H9 (cell line): ENCODE measurements at regions not wholly inside any gene's neighbourhood (a gene's known extent, or its start where the extent isn't known, plus 50 kb on each side); places are given as distances from the start of the nearest gene placed in this dataset.

Source experiments
- DNase-seq: peaks from one replicate; pipeline ENCODE4 v3.0.0-alpha.2; 2017
- H2AFZ ChIP-seq: one replicate; pipeline ENCODE4 v1.6.1; 2013; ENCODE audit warnings: mild to moderate bottlenecking, low read length, control low read depth, moderate library complexity
- H2AK5ac ChIP-seq: 2 replicates; pipeline ENCODE4 v1.6.1; 2013; ENCODE audit warnings: low read length, control low read depth, mixed read lengths; ENCODE audit not compliant: insufficient read length
- H2BK120ac ChIP-seq: one replicate; pipeline ENCODE4 v1.6.1; 2013; ENCODE audit warnings: low read depth, mild to moderate bottlenecking, low read length, control low read depth, inconsistent platforms; ENCODE audit not compliant: poor library complexity, severe bottlenecking
- H2BK12ac ChIP-seq: 2 replicates; pipeline ENCODE4 v1.6.1; 2013; ENCODE audit warnings: low read length, control low read depth, mixed read lengths, low read depth; ENCODE audit not compliant: insufficient read length
- H2BK15ac ChIP-seq: 2 replicates; pipeline ENCODE4 v1.6.1; 2013; ENCODE audit warnings: low read depth, low read length, control low read depth
- H2BK20ac ChIP-seq: one replicate; pipeline ENCODE4 v1.6.1; 2013; ENCODE audit warnings: low read depth, mild to moderate bottlenecking, low read length, control low read depth, inconsistent platforms; ENCODE audit not compliant: poor library complexity, severe bottlenecking
- H2BK5ac ChIP-seq: 2 replicates; pipeline ENCODE4 v1.6.1; 2013; ENCODE audit warnings: low read length, control low read depth, mixed read lengths; ENCODE audit not compliant: insufficient read length
- H3K14ac ChIP-seq: 2 replicates; pipeline ENCODE4 v1.6.1; 2013; ENCODE audit warnings: low read length, control low read depth; ENCODE audit not compliant: insufficient read depth
- H3K18ac ChIP-seq: 2 replicates; pipeline ENCODE4 v1.6.1; 2013; ENCODE audit warnings: low read depth, mild to moderate bottlenecking, mixed read lengths, low read length, control low read depth; ENCODE audit not compliant: insufficient read length
- H3K23ac ChIP-seq: 2 replicates; pipeline ENCODE4 v1.6.1; 2013; ENCODE audit warnings: low read length, control low read depth, mixed read lengths, low read depth; ENCODE audit not compliant: insufficient read length
- H3K23me2 ChIP-seq: 2 replicates; pipeline ENCODE4 v1.6.1; 2013; ENCODE audit warnings: low read depth, mild to moderate bottlenecking, mixed read lengths, low read length, control low read depth; ENCODE audit not compliant: insufficient read length, poor library complexity, severe bottlenecking
- H3K27ac ChIP-seq: 2 replicates; pipeline ENCODE4 v1.5.1; 2013; ENCODE audit warnings: low read length, control low read depth, mixed read lengths, low read depth; ENCODE audit not compliant: insufficient read length
- H3K27me3 ChIP-seq: 2 replicates; pipeline ENCODE4 v1.6.1; 2013; ENCODE audit warnings: low read length, control low read depth, inconsistent platforms; ENCODE audit not compliant: insufficient read depth
- H3K4ac ChIP-seq: 2 replicates; pipeline ENCODE4 v1.6.1; 2013; ENCODE audit warnings: low read depth, mild to moderate bottlenecking, control low read depth, inconsistent platforms, low read length, moderate library complexity
- H3K4me1 ChIP-seq: 2 replicates; pipeline ENCODE4 v1.6.1; 2013; ENCODE audit warnings: low read length, control low read depth, inconsistent platforms; ENCODE audit not compliant: insufficient read depth
- H3K4me2 ChIP-seq: 2 replicates; pipeline ENCODE4 v1.6.1; 2013; ENCODE audit warnings: low read length, control low read depth, mixed read lengths; ENCODE audit not compliant: insufficient read length, insufficient read depth
- H3K56ac ChIP-seq: 2 replicates; pipeline ENCODE4 v1.6.1; 2013; ENCODE audit warnings: low read depth, mild to moderate bottlenecking, mixed read lengths, low read length, control low read depth; ENCODE audit not compliant: insufficient read length
- H3K79me1 ChIP-seq: 2 replicates; pipeline ENCODE4 v1.6.1; 2013; ENCODE audit warnings: low read depth, mild to moderate bottlenecking, moderate library complexity, low read length, control low read depth, inconsistent platforms; ENCODE audit not compliant: insufficient read depth, poor library complexity, severe bottlenecking
- H3K79me2 ChIP-seq: 2 replicates; pipeline ENCODE4 v1.6.1; 2013; ENCODE audit warnings: low read length, control low read depth, inconsistent platforms; ENCODE audit not compliant: insufficient read depth
- H3K9ac ChIP-seq: 2 replicates; pipeline ENCODE4 v1.6.1; 2013; ENCODE audit warnings: low read length, control low read depth, mixed read lengths; ENCODE audit not compliant: insufficient read length; ENCODE audit errors: extremely low read depth
- H3K9me3 ChIP-seq: one replicate; pipeline ENCODE4 v1.6.1; 2013; ENCODE audit warnings: low read depth, low read length, inconsistent platforms; ENCODE audit not compliant: control insufficient read depth
- H3T11ph ChIP-seq: one replicate; pipeline ENCODE4 v1.6.1; 2013; ENCODE audit warnings: mild to moderate bottlenecking, low read length, control low read depth, inconsistent platforms
- H4K20me1 ChIP-seq: one replicate; pipeline ENCODE4 v1.6.1; 2013; ENCODE audit not compliant: control insufficient read depth, insufficient read length, insufficient read depth
- H4K5ac ChIP-seq: 2 replicates; pipeline ENCODE4 v1.6.1; 2013; ENCODE audit warnings: low read depth, mild to moderate bottlenecking, mixed read lengths, low read length, control low read depth; ENCODE audit not compliant: insufficient read length
- H4K8ac ChIP-seq: replicated peaks from 2 replicates; pipeline ENCODE4 v1.6.1; 2013; ENCODE audit warnings: low read length, control low read depth, mixed read lengths, low read depth; ENCODE audit not compliant: insufficient read length
- H4K91ac ChIP-seq: 2 replicates; pipeline ENCODE4 v1.6.1; 2013; ENCODE audit warnings: low read depth, mild to moderate bottlenecking, moderate library complexity, mixed read lengths, low read length, control low read depth; ENCODE audit not compliant: insufficient read length
- H3K27ac Mint-ChIP-seq, 3 experiments: 2 replicates in 2 of 3; 3 replicates in 1 of 3; pipeline ENCODE4 v1.8.0; 2020 to 2021; ENCODE audit warnings: mixed read lengths in 3 of 3, mild to moderate bottlenecking in 1 of 3, moderate library complexity in 1 of 3
- H3K27me3 Mint-ChIP-seq: 2 replicates; pipeline ENCODE4 v1.8.0; 2021; ENCODE audit warnings: low read depth, mild to moderate bottlenecking, moderate library complexity, mixed read lengths
- H3K36me3 Mint-ChIP-seq, 3 experiments: 2 replicates in 2 of 3; 3 replicates in 1 of 3; pipeline ENCODE4 v1.8.0; 2020 to 2021; ENCODE audit warnings: low read depth in 3 of 3, mixed read lengths in 3 of 3; ENCODE audit not compliant: insufficient read depth in 1 of 3
- H3K4me1 Mint-ChIP-seq, 2 experiments: 2 replicates each; pipeline ENCODE4 v1.8.0; 2020; ENCODE audit warnings: mixed read lengths in 2 of 2
- H3K4me3 Mint-ChIP-seq, 2 experiments: 2 replicates in 1 of 2; 3 replicates in 1 of 2; pipeline ENCODE4 v1.8.0; 2020 to 2021; ENCODE audit warnings: mild to moderate bottlenecking in 2 of 2, mixed read lengths in 2 of 2, moderate library complexity in 1 of 2
- H3K9me3 Mint-ChIP-seq, 2 experiments: 2 replicates in 1 of 2; 3 replicates in 1 of 2; pipeline ENCODE4 v1.8.0; 2020; ENCODE audit warnings: mild to moderate bottlenecking in 2 of 2, mixed read lengths in 2 of 2, moderate library complexity in 1 of 2
- WGBS: extraction: QIAGEN DNeasy Blood & Tissue Kit; methylation state at CpG from one replicate; pipeline ENCODE4 v1.1.7; 2013; ENCODE audit warnings: missing lambda C conversion rate, low lambda C conversion rate, mixed read lengths; ENCODE audit not compliant: insufficient read length; ENCODE audit errors: extremely low coverage; 5-methylcytosine and 5-hydroxymethylcytosine counted together
- TF ChIP-seq, protein P1 (sequence below): fragments of 200-600 bp; sonication (generic); conservative IDR thresholded peaks from 3 replicates; pipeline ENCODE4 v1.8.0; 2021; ENCODE audit warnings: antibody characterized with exemption, mild to moderate bottlenecking

DNA sequence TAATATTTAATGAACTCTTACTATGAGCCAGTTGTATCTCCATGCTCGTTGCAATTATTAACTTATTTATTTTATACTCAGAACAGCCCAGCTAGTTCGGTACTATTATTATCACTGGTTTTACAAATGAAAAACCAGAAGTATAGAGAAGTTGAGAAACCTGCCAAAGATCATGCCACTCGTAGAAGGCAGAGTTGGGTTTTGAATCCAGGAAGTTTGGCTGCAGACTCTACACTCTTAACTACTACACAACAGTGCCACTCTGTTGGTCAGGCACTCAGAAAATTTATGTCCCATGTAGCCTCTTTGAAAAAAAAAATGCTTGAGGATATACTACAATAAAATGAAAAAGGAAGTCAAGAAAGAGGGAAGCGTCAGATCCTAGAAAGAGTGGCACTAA lies 71.5 kb upstream of the ARID2 start:
- no peaks in the 10 kb centered on the region for H4K20me1 ChIP-seq
- H3K4me3 Mint-ChIP-seq = no peak overlapping the region
- H3K27ac Mint-ChIP-seq = no peak overlapping the region
- no peak overlapping the region for H2AFZ ChIP-seq
- peaks cover 0 to under 1% of the 10 kb centered on the region in 2 experiments; a peak in 2 of 4 replicates for H3K4me1 Mint-ChIP-seq
- no peak overlapping the region for H3K23ac ChIP-seq
- H3K9me3 ChIP-seq = no peaks in the 10 kb centered on the region
- no CpG with 5 or more reads among the region's 4 CpGs for WGBS
- H3K27me3 ChIP-seq = no peaks in the 10 kb centered on the region
- no peak overlapping the region for H2AK5ac ChIP-seq
- no peak for DNase-seq
- no peaks in the 10 kb centered on the region for H3K79me2 ChIP-seq
- H4K8ac ChIP-seq = no peak overlapping the region
- H4K91ac ChIP-seq = no peak overlapping the region
- no peaks in the 10 kb centered on the region for H3K23me2 ChIP-seq
- no peak overlapping the region for H3T11ph ChIP-seq
- H3K14ac ChIP-seq = no peak overlapping the region
- no peak overlapping the region for H2BK120ac ChIP-seq
- no peaks in the 10 kb centered on the region for H3K4me1 ChIP-seq
- H3K9ac ChIP-seq = no peak overlapping the region
- H2BK15ac ChIP-seq = no peak overlapping the region
- no peak overlapping the region for H3K27ac ChIP-seq
- H3K79me1 ChIP-seq = no peaks in the 10 kb centered on the region
- H3K18ac ChIP-seq = no peak overlapping the region
- no peak overlapping the region for H2BK12ac ChIP-seq
- H3K27me3 Mint-ChIP-seq = no peaks in the 10 kb centered on the region
- TF ChIP-seq, protein P1, sequence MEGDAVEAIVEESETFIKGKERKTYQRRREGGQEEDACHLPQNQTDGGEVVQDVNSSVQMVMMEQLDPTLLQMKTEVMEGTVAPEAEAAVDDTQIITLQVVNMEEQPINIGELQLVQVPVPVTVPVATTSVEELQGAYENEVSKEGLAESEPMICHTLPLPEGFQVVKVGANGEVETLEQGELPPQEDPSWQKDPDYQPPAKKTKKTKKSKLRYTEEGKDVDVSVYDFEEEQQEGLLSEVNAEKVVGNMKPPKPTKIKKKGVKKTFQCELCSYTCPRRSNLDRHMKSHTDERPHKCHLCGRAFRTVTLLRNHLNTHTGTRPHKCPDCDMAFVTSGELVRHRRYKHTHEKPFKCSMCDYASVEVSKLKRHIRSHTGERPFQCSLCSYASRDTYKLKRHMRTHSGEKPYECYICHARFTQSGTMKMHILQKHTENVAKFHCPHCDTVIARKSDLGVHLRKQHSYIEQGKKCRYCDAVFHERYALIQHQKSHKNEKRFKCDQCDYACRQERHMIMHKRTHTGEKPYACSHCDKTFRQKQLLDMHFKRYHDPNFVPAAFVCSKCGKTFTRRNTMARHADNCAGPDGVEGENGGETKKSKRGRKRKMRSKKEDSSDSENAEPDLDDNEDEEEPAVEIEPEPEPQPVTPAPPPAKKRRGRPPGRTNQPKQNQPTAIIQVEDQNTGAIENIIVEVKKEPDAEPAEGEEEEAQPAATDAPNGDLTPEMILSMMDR = no peak
- H4K5ac ChIP-seq = no peak overlapping the region
- no peak overlapping the region for H3K4ac ChIP-seq
- no peaks in the 10 kb centered on the region for H3K36me3 Mint-ChIP-seq
- no peak overlapping the region for H2BK5ac ChIP-seq
- no peak overlapping the region for H2BK20ac ChIP-seq
- no peak overlapping the region for H3K4me2 ChIP-seq
- H3K9me3 Mint-ChIP-seq = no peaks in the 10 kb centered on the region; a peak in 1 of 5 replicates
- H3K56ac ChIP-seq = no peak overlapping the region
